Neuronal stem cell (in vitro differentiated cells): ENCODE measurements at regions not wholly inside any gene's neighbourhood (a gene's known extent, or its start where the extent isn't known, plus 50 kb on each side); places are given as distances from the start of the nearest gene placed in this dataset.

Experiments
- DNase-seq: peaks from one replicate; pipeline ENCODE4 v3.0.0-alpha.2; 2013; ENCODE audit warnings: low spot score
- H2AFZ ChIP-seq: one replicate; pipeline ENCODE4 v1.6.1; 2013; ENCODE audit warnings: mild to moderate bottlenecking, low read length, inconsistent platforms
- H2AK5ac ChIP-seq: 2 replicates; pipeline ENCODE4 v1.6.1; 2013; ENCODE audit warnings: low read depth, mild to moderate bottlenecking, inconsistent platforms, low read length, moderate library complexity, mixed read lengths
- H2BK120ac ChIP-seq: 2 replicates; pipeline ENCODE4 v1.6.1; 2013; ENCODE audit warnings: low read depth, mild to moderate bottlenecking, inconsistent platforms, low read length, moderate library complexity, mixed read lengths
- H2BK12ac ChIP-seq: one replicate; pipeline ENCODE4 v1.6.1; 2013; ENCODE audit warnings: low read length, inconsistent platforms
- H2BK15ac ChIP-seq: 2 replicates; pipeline ENCODE4 v1.6.1; 2013; ENCODE audit warnings: mild to moderate bottlenecking, low read length, inconsistent platforms, mixed read lengths
- H2BK5ac ChIP-seq: one replicate; pipeline ENCODE4 v1.6.1; 2013; ENCODE audit warnings: inconsistent platforms, mild to moderate bottlenecking, low read length, moderate library complexity
- H3K14ac ChIP-seq: one replicate; pipeline ENCODE4 v1.6.1; 2013; ENCODE audit warnings: low read length, inconsistent platforms
- H3K18ac ChIP-seq: 2 replicates; pipeline ENCODE4 v1.6.1; 2013; ENCODE audit warnings: low read length, inconsistent platforms
- H3K23ac ChIP-seq: 2 replicates; pipeline ENCODE4 v1.6.1; 2013; ENCODE audit warnings: low read depth, mild to moderate bottlenecking, mixed read lengths, low read length, inconsistent platforms; ENCODE audit not compliant: poor library complexity
- H3K27ac ChIP-seq: replicated peaks from 3 replicates; pipeline ENCODE4 v1.5.1; 2013; ENCODE audit warnings: low read length, inconsistent platforms
- H3K27me3 ChIP-seq, 3 experiments: 2 replicates each; pipeline ENCODE4 v1.6.1; 2013; ENCODE audit warnings: low read length in 3 of 3, mild to moderate bottlenecking in 2 of 3, inconsistent platforms in 1 of 3, low read depth in 1 of 3, mixed read lengths in 1 of 3, moderate library complexity in 1 of 3; ENCODE audit not compliant: control insufficient read depth in 3 of 3, insufficient read depth in 3 of 3
- H3K36me3 ChIP-seq, 2 donors: replicated peaks in 1 of 2; 2 replicates each; pipeline ENCODE4 v1.6.1; 2013; ENCODE audit warnings: low read length in 2 of 2; ENCODE audit not compliant: control insufficient read depth in 2 of 2, insufficient read depth in 2 of 2
- H3K4ac ChIP-seq: 2 replicates; pipeline ENCODE4 v1.6.1; 2013; ENCODE audit warnings: inconsistent platforms, mild to moderate bottlenecking, low read length, moderate library complexity
- H3K4me1 ChIP-seq, 2 donors: 1 replicate in 1 of 2; 2 replicates in 1 of 2; pipeline ENCODE4 v1.6.1; 2013; ENCODE audit warnings: low read length in 2 of 2, low read depth in 1 of 2; ENCODE audit not compliant: control insufficient read depth in 2 of 2, insufficient read depth in 1 of 2
- H3K4me2 ChIP-seq: one replicate; pipeline ENCODE4 v1.6.1; 2013; ENCODE audit warnings: mild to moderate bottlenecking, low read length, inconsistent platforms; ENCODE audit not compliant: insufficient read depth, poor library complexity, severe bottlenecking
- H3K4me3 ChIP-seq, 2 donors: 2 replicates each; pipeline ENCODE4 v1.5.1; 2013; ENCODE audit warnings: low read length in 2 of 2, mild to moderate bottlenecking in 2 of 2, inconsistent platforms in 1 of 2, moderate library complexity in 1 of 2
- H3K79me1 ChIP-seq: one replicate; pipeline ENCODE4 v1.6.1; 2013; ENCODE audit warnings: low read depth, mild to moderate bottlenecking, inconsistent platforms, low read length, moderate library complexity
- H3K9ac ChIP-seq: one replicate; pipeline ENCODE4 v1.6.1; 2013; ENCODE audit warnings: mild to moderate bottlenecking, low read depth, low read length, inconsistent platforms; ENCODE audit not compliant: poor library complexity
- H3K9me3 ChIP-seq, 2 donors: replicated peaks in 1 of 2; 2 replicates each; pipeline versions ENCODE3 to v1.6.1; 2013; ENCODE audit warnings: low read length in 2 of 2, mild to moderate bottlenecking in 2 of 2, inconsistent platforms in 1 of 2, low read depth in 1 of 2, mixed read lengths in 1 of 2, moderate library complexity in 1 of 2; ENCODE audit not compliant: control insufficient read depth in 2 of 2, insufficient read depth in 1 of 2
- H4K8ac ChIP-seq: one replicate; pipeline ENCODE4 v1.6.1; 2013; ENCODE audit warnings: low read depth, mild to moderate bottlenecking, inconsistent platforms, low read length, moderate library complexity
- H4K91ac ChIP-seq: one replicate; pipeline ENCODE4 v1.6.1; 2013; ENCODE audit warnings: low read length, low read depth, mild to moderate bottlenecking, inconsistent platforms; ENCODE audit not compliant: poor library complexity
- WGBS, 2 donors: extraction: QIAGEN DNeasy Blood & Tissue Kit; methylation state at CpG; one replicate each; pipeline ENCODE4 v1.1.7; 2013; ENCODE audit warnings: missing lambda C conversion rate in 2 of 2, mixed read lengths in 1 of 2; ENCODE audit not compliant: insufficient read length in 2 of 2, insufficient replicate concordance in 1 of 2; ENCODE audit errors: extremely low coverage in 2 of 2; 5-methylcytosine and 5-hydroxymethylcytosine counted together

GRCh38 chr11:95584589-95584988, 205.0 kb downstream of the FAM76B start:
- Histone ChIP-seq H2BK5ac (no peak overlapping the region), H3K4ac (no peak overlapping the region), H3K4me1 (peaks cover 4 to 6% of the 10 kb centered on the region in 2 donors), H2AK5ac (no peak overlapping the region), H3K27me3 (no peaks in the 10 kb centered on the region), H3K9me3 (no peaks in the 10 kb centered on the region), H2BK12ac (no peak overlapping the region), H3K79me1 (no peaks in the 10 kb centered on the region), H3K36me3 (no peaks in the 10 kb centered on the region), H2BK120ac (no peak overlapping the region), H4K8ac (no peak overlapping the region), H3K14ac (no peak overlapping the region), H3K27ac (no peak overlapping the region), H3K23ac (no peak overlapping the region), H2BK15ac (no peak overlapping the region), H3K4me2 (no peak overlapping the region), H2AFZ (no peak overlapping the region), H3K18ac (no peak overlapping the region), H3K4me3 (no peak overlapping the region), H3K9ac (no peak overlapping the region), H4K91ac (no peak overlapping the region)
- WGBS, 2 donors, result no CpG with 5 or more reads among the region's 2 CpGs
- no peak for DNase-seq

DNA sequence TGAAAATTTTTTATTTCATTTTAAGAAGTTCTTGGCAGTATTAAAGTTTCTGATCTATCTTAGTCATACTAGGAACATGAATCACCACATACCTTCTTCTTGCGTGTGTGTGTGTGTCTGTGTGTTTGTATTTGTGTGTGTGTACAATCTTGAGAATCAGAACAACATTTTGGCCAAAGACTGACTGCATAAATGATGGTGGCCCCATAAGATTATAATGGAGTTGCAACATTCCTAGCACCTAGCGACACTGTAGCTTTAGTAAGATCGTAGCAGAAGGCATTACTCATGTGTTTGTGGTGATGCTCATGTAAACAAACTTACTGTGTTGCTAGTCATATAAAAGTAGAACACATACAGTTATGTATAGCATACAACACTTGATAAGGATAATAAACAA, 205.4 kb downstream of the FAM76B start:
- Histone ChIP-seq H3K23ac (no peak overlapping the region), H3K9ac (no peak overlapping the region), H2BK15ac (no peak overlapping the region), H3K27ac (no peak overlapping the region), H3K4me3 (no peak overlapping the region), H3K27me3 (no peaks in the 10 kb centered on the region), H2BK120ac (no peak overlapping the region), H4K91ac (no peak overlapping the region), H3K4me1 (peaks cover 4 to 6% of the 10 kb centered on the region in 2 donors), H3K18ac (no peak overlapping the region), H3K9me3 (no peaks in the 10 kb centered on the region), H2AK5ac (no peak overlapping the region), H3K4me2 (no peak overlapping the region), H2AFZ (no peak overlapping the region), H3K4ac (no peak overlapping the region), H2BK5ac (no peak overlapping the region), H3K36me3 (no peaks in the 10 kb centered on the region), H2BK12ac (no peak overlapping the region), H4K8ac (no peak overlapping the region), H3K79me1 (no peaks in the 10 kb centered on the region), H3K14ac (no peak overlapping the region)
- WGBS, 2 donors, result no CpG with 5 or more reads among the region's 3 CpGs
- DNase-seq, result no peak

GRCh38 chr11:95577716-95578460, 211.7 kb downstream of the FAM76B start:
- H3K4ac ChIP-seq, result no peak overlapping the region
- H2AK5ac ChIP-seq, result no peak overlapping the region
- H2BK12ac ChIP-seq, result no peak overlapping the region
- no peak overlapping the region for H3K23ac ChIP-seq
- H3K4me1 ChIP-seq, result no peaks in the 10 kb centered on the region
- no peak overlapping the region for H2AFZ ChIP-seq
- H2BK5ac ChIP-seq, result no peak overlapping the region
- no peak for DNase-seq
- no peaks in the 10 kb centered on the region for H3K9me3 ChIP-seq
- no peaks in the 10 kb centered on the region for H3K27me3 ChIP-seq
- no peak overlapping the region for H3K18ac ChIP-seq
- H3K27ac ChIP-seq, result no peak overlapping the region
- H2BK15ac ChIP-seq, result no peak overlapping the region
- H3K4me2 ChIP-seq, result no peak overlapping the region
- no peak overlapping the region for H2BK120ac ChIP-seq
- no CpG with 5 or more reads among the region's 2 CpGs for WGBS, 2 donors
- no peak overlapping the region for H3K4me3 ChIP-seq
- no peaks in the 10 kb centered on the region for H3K36me3 ChIP-seq
- no peak overlapping the region for H4K91ac ChIP-seq
- no peak overlapping the region for H3K9ac ChIP-seq
- no peaks in the 10 kb centered on the region for H3K79me1 ChIP-seq
- H3K14ac ChIP-seq, result no peak overlapping the region
- no peak overlapping the region for H4K8ac ChIP-seq

- H2AFZ ChIP-seq, result no peak overlapping the region
- no peak overlapping the region for H4K8ac ChIP-seq
- no peak overlapping the region for H3K27ac ChIP-seq
- no peaks in the 10 kb centered on the region for H3K4me1 ChIP-seq
- no peak overlapping the region for H2BK5ac ChIP-seq
- no peak for DNase-seq
- no peaks in the 10 kb centered on the region for H3K9me3 ChIP-seq
- H3K14ac ChIP-seq, result no peak overlapping the region
- H3K9ac ChIP-seq, result no peak overlapping the region
- no peak overlapping the region for H2BK120ac ChIP-seq
- H3K4me2 ChIP-seq, result no peak overlapping the region
- H4K91ac ChIP-seq, result no peak overlapping the region
- H3K36me3 ChIP-seq, result no peaks in the 10 kb centered on the region
- no peaks in the 10 kb centered on the region for H3K27me3 ChIP-seq
- H2BK15ac ChIP-seq, result no peak overlapping the region
- H2AK5ac ChIP-seq, result no peak overlapping the region
- H3K23ac ChIP-seq, result no peak overlapping the region
- no peak overlapping the region for H3K4ac ChIP-seq
- no peak overlapping the region for H3K4me3 ChIP-seq
- WGBS, 2 donors, result no CpG with 5 or more reads among the region's 5 CpGs
- H2BK12ac ChIP-seq, result no peak overlapping the region
- no peaks in the 10 kb centered on the region for H3K79me1 ChIP-seq
- H3K18ac ChIP-seq, result no peak overlapping the region
Observed at GRCh38 chr11:95576146-95576845, 213.3 kb downstream of the FAM76B start.
